ENCODE measurements at regions not wholly inside any gene's neighbourhood (a gene's known extent, or its start where the extent isn't known, plus 50 kb on each side); places are given as distances from the start of the nearest gene placed in this dataset.
A peak's percentile ranks its signal among the peaks of the same experiment; 100 is the strongest.

DNA sequence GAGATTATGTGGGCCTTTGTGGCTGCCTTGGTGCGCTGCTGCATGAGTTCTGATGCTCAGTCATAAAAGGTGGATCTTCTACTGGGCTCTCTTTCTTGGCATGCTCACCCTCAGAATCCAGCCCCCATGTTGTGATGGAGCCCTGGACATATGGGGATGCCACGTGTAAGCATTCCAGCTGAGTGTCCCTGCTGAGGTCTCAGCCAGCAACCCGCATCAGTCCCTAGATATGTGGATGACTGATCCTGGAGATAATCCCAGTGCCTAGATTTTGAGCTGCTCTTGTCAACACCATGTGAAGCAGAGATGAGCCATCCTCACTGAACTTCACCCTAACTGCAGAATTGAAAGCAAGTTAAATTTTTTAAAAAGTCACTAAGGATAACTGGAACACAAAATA, 390.1 kb downstream of the DMRT2 start:
- FAIRE-seq (no peak), DNase-seq (ENCODE audit: insufficient read length) (no peak)
- TF ChIP-seq POLR2A (IDR thresholded peaks at IDR 0.05; ENCODE audit: low read depth, low read length) (no peak), POLR2AphosphoS5 (IDR thresholded peaks at IDR 0.05; ENCODE audit: low read depth, low read length) (no peak), TAF1 (IDR thresholded peaks at IDR 0.05; ENCODE audit: borderline replicate concordance, low read depth, low read length) (no peak)

DNA sequence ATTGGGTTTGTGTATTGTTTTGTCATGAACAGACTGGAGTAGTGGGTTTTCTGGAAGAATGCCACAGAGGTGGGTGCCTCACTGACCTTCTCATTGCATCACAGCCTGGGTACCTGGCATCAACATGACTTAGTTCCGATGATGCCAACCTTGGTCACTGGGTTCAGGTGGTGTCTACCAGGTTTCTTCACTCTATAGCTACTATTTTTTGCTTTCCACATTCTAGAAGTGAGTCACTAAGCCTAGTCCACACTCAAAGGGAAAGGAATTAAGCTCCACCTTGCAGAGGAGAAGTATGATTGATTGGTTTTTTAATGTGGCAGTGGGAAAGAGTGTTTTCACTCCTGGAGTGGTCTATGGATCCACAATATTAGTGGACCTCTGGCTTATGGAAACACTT, 391.9 kb downstream of the DMRT2 start:
- no peak for FAIRE-seq
- DNase-seq (ENCODE audit: insufficient read length): no peak
- TF ChIP-seq TAF1 (IDR thresholded peaks at IDR 0.05; ENCODE audit: borderline replicate concordance, low read depth, low read length): no peak
- TF ChIP-seq POLR2A (IDR thresholded peaks at IDR 0.05; ENCODE audit: low read depth, low read length): no peak
- TF ChIP-seq POLR2AphosphoS5 (IDR thresholded peaks at IDR 0.05; ENCODE audit: low read depth, low read length): no peak

DNA sequence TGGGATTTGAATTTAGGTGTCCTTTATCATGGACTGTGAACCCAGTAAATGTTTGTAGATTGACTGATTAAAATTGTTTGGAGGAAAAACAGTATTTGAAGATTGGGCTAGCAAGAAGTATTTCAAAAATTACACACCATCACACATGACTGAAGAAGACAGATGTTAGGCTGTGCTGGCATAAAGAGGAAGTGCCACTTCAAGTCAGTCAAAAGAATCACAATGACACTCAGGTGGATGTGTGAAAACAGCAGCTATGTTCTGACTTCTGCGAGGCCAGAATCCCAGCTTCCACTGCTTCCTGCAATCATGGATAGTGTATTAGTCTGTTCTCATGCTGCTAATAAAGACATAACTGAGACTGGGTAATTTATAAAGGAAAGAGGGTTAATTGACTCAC, 393.3 kb downstream of the DMRT2 start:
- FAIRE-seq (peak; percentile 5), DNase-seq (ENCODE audit: insufficient read length) (no peak)
- TF ChIP-seq POLR2AphosphoS5 (IDR thresholded peaks at IDR 0.05; ENCODE audit: low read depth, low read length): no peak
- TF ChIP-seq TAF1 (IDR thresholded peaks at IDR 0.05; ENCODE audit: borderline replicate concordance, low read depth, low read length): no peak
- TF ChIP-seq POLR2A (IDR thresholded peaks at IDR 0.05; ENCODE audit: low read depth, low read length): no peak

DNA sequence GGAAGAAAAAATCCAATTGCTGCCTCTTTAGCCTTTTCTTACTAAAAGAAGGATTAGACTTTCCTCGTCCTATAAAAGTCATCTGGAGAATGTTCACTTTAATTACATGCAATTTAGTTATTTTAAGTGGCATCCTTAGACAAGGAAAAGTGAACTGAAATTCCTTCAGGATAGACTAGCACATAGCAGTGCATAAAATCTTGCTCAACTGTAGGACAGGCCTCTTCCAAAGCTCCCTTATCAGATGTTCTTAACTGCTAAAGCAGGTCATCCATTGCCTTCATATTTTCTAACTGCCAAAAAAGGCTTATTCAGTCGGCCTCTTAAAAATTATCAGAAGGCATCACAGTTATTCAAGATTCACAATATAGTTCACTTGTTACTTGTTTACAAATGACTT, 396.5 kb downstream of the DMRT2 start:
- FAIRE-seq: no peak
- no peak for TF ChIP-seq POLR2A (IDR thresholded peaks at IDR 0.05; ENCODE audit: low read depth, low read length)
- TF ChIP-seq TAF1 (IDR thresholded peaks at IDR 0.05; ENCODE audit: borderline replicate concordance, low read depth, low read length): no peak
- no peak for TF ChIP-seq POLR2AphosphoS5 (IDR thresholded peaks at IDR 0.05; ENCODE audit: low read depth, low read length)
- no peak for DNase-seq (ENCODE audit: insufficient read length)

DNA sequence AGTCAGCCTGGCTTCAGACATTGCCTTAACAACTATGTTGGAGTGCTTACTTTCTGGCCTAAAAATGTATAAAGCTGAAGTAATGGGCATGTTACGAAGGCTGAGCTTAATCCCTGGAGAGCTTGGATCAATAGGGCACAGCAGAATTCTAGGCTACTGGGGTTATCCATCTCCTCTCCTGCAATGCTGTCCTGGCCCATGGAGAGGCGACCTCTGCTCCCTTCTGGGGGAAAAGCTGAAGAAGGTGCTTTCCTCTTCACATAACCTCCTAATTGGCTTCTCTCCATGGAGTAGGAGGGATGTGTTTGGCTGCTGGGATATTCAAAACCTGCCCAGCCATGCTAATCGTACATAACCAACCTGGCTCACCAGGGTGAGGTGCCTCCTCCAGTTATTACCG, 403.5 kb downstream of the DMRT2 start:
- TF ChIP-seq POLR2A (IDR thresholded peaks at IDR 0.05; ENCODE audit: low read depth, low read length) (no peak), TAF1 (IDR thresholded peaks at IDR 0.05; ENCODE audit: borderline replicate concordance, low read depth, low read length) (no peak), POLR2AphosphoS5 (IDR thresholded peaks at IDR 0.05; ENCODE audit: low read depth, low read length) (no peak)
- no peak for DNase-seq (ENCODE audit: insufficient read length)
- FAIRE-seq: no peak

DNA sequence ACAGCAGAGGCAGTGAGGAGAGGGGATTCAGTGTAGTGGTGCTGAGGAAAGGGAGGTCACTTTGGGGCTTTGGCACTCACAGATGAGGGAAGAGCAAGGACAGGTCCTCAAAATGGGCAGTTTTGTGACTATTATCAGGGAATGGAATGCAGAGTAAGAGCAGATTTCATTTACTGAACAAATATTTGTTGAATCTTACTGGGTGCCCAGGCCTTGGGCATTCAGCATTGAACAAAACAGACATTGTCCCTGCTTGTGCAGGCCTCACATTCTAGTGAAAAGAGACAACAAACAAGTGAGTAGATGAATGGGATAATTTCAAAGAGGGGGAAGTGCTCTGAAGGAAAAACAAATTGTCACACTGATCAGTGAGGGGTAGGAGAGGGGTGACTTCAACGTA, 404.1 kb downstream of the DMRT2 start:
- FAIRE-seq (no peak), DNase-seq (ENCODE audit: insufficient read length) (no peak)
- TF ChIP-seq TAF1 (IDR thresholded peaks at IDR 0.05; ENCODE audit: borderline replicate concordance, low read depth, low read length) (no peak), POLR2AphosphoS5 (IDR thresholded peaks at IDR 0.05; ENCODE audit: low read depth, low read length) (no peak), POLR2A (IDR thresholded peaks at IDR 0.05; ENCODE audit: low read depth, low read length) (no peak)

DNA sequence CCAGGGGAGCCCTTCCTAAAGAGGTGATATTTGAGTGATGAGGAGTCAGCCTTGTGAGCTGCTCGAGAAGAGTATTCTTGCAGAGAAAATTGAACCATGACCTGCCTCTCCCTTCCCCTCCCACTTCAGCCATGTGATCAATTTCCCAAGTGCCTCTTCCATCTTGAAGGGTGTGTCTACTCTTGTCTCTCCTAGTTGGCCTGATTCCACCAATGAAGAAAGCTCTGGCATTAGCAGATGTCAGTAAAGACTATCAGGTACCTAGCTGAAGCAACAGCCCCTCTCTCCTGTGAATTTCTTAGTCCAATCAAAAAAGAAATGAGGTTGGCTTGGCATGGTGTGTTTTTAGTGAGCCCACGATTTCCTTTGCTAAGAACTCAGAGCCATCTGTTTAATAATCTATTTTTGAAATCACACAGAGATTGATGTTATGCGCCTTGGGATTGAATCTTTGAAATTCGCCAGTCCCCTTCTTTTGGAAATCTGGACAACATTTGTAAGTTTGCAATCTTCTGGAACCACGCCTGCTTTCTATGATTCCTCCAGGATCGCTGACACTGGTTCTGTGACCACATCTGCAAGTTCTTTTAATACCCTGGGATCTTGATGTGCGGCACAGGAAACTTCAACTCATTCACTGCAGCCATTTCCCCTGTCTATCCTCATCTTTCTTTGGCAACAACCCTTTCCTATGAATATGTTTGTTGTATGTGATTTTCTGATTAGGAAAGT, 404.6 kb downstream of the DMRT2 start:
- no peak for TF ChIP-seq POLR2AphosphoS5 (IDR thresholded peaks at IDR 0.05; ENCODE audit: low read depth, low read length)
- no peak for TF ChIP-seq TAF1 (IDR thresholded peaks at IDR 0.05; ENCODE audit: borderline replicate concordance, low read depth, low read length)
- no peak for TF ChIP-seq POLR2A (IDR thresholded peaks at IDR 0.05; ENCODE audit: low read depth, low read length)
- no peak for DNase-seq (ENCODE audit: insufficient read length)
- FAIRE-seq: no peak

DNA sequence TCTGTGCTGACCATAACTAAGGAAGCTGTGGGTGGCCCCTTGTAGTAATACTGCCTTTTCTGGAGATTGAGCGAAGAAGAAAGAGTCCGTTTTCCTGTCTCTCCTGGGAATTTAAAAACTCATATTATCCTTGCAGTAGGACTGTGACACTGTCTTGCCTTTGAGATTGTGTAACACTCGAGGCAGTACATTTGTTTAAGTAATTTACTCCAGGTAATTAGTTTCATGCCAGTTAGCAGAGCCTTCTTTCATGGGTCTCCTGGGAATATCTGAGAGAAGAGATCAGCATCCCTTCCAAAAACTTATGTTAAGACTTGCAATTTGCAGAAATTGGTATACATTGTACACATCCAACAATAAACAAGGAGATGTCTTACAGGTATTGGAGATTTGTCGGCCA, 405.6 kb downstream of the DMRT2 start:
- DNase-seq (ENCODE audit: insufficient read length): no peak
- FAIRE-seq: no peak
- TF ChIP-seq POLR2A (IDR thresholded peaks at IDR 0.05; ENCODE audit: low read depth, low read length): no peak
- TF ChIP-seq POLR2AphosphoS5 (IDR thresholded peaks at IDR 0.05; ENCODE audit: low read depth, low read length): no peak
- TF ChIP-seq TAF1 (IDR thresholded peaks at IDR 0.05; ENCODE audit: borderline replicate concordance, low read depth, low read length): no peak

DNA sequence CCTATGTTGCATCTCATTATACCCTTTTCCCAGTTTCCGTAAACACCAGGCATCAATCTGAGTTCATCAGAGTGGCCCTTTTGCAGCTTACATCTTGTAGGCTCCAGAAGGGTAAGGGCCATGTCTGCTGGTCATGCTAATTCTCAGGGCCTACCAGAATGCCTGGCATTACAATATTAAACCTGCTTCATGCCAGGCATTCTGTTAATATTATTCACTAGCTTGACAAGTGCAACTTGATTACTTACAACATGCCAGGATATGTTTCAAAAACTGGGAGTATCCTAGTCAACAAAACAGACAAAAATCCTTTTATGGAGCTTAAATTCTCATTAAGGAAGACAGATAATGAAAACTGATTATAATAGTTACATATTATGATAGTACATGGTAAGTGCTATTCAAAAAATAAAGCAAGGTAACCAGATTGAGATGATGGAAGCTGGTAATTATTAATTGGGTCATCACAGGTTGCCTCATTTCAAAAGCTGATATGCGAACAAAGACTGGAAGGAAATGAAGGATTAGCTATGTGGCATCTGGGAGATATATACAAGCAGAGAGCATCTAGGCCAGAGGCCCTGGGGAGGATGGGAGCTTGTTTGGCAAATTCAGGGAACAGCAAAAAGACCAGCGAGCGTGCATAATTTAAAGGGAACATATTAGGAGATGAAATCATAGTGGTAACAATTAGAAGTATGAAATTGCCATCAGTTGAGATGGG, 406.3 kb downstream of the DMRT2 start:
- TF ChIP-seq POLR2AphosphoS5 (IDR thresholded peaks at IDR 0.05; ENCODE audit: low read depth, low read length) (no peak), TAF1 (IDR thresholded peaks at IDR 0.05; ENCODE audit: borderline replicate concordance, low read depth, low read length) (no peak), POLR2A (IDR thresholded peaks at IDR 0.05; ENCODE audit: low read depth, low read length) (no peak)
- DNase-seq (ENCODE audit: insufficient read length) (no peak), FAIRE-seq (no peak)

DNA sequence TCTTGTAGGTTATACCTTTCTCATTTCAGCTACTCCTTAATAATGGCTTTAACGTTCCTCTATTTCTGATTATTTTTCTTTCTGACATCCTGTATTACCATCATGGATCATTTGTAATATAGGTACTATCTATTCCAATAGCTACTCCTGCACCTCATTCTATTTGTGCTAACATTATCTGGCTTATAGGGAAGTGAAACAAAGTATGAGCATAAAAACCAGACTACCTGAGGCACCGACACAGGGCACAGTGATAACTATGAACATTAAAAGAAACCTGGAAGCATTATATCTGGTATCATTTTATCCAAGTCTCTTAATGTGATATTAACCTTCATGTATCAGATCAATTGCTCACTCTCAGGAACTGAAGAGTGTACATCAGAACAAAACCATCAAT, 407.3 kb downstream of the DMRT2 start:
- no peak for FAIRE-seq

DNA sequence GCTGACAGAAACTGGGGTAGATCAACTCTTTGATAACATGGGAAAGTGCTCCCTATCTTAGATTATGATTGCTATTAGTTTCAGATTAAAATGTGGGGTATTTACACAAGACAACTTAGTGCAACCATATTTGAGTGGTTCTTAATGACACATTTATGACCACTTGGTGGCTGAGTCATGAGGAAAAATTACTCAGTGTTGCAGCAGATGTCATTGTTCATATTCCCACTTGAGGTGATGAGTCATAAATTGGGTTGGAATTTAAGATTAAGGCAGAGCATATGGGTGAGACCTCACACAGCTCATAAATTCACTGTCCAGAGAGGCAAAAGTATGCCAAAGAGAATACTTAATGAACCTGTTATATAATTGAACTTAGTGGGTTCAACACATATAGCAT, 408.3 kb downstream of the DMRT2 start:
- TF ChIP-seq POLR2AphosphoS5 (IDR thresholded peaks at IDR 0.05; ENCODE audit: low read depth, low read length) (no peak), POLR2A (IDR thresholded peaks at IDR 0.05; ENCODE audit: low read depth, low read length) (no peak), TAF1 (IDR thresholded peaks at IDR 0.05; ENCODE audit: borderline replicate concordance, low read depth, low read length) (no peak)
- FAIRE-seq: no peak
- DNase-seq (ENCODE audit: insufficient read length): no peak

More for the DNA sequence above, 407.3 kb downstream of the DMRT2 start:
- no peak for DNase-seq (ENCODE audit: insufficient read length)
- TF ChIP-seq POLR2A (IDR thresholded peaks at IDR 0.05; ENCODE audit: low read depth, low read length) (no peak), TAF1 (IDR thresholded peaks at IDR 0.05; ENCODE audit: borderline replicate concordance, low read depth, low read length) (no peak), POLR2AphosphoS5 (IDR thresholded peaks at IDR 0.05; ENCODE audit: low read depth, low read length) (no peak)
